K562 (cell line): ENCODE measurements at regions not wholly inside any gene's neighbourhood (a gene's known extent, or its start where the extent isn't known, plus 50 kb on each side); places are given as distances from the start of the nearest gene placed in this dataset.

Experiments
- ATAC-seq: fragments of 200-7000 bp; cut with Tn5 transposase; 3 replicates; pipeline ENCODE4 v1.9.1; 2020; ENCODE audit warnings: moderate library complexity
- BruUV-seq: library from RNA; stranded (reverse); fragments of 400-500 nt; replicated peaks from 2 replicates; lab custom pipeline; 2021; lab: Mats Ljungman, UMichigan
- CTCF ChIA-PET: fragments of 300-600 bp; formaldehyde crosslinking; extraction: SDS; loops from one replicate; lab custom pipeline; 2021; ENCODE audit warnings: low intra/inter-chr PET ratio; lab: Yijun Ruan, JAX
- POLR2A ChIA-PET: fragments of 300-600, 350-650 bp; sonication (Branson Sonifier 250); formaldehyde crosslinking; extraction: SDS; loops from one replicate; lab custom pipeline; 2021; ENCODE audit warnings: antibody characterized with exemption, inconsistent platforms; lab: Yijun Ruan, JAX
- DNase-seq, 4 experiments: peaks; one replicate each; pipeline versions ENCODE4 v3.0.0 to v3.0.0-alpha.2; 2011 to 2018; ENCODE audit warnings: low spot score in 3 of 4, mixed read lengths in 3 of 4; ENCODE audit errors: extremely low read depth in 1 of 4
- FAIRE-seq: peaks from 2 replicates; lab custom pipeline; 2011; peaks lifted over from hg19 to GRCh38; lab: Jason Lieb, UNC
- H2AFZ ChIP-seq: 2 replicates; pipeline ENCODE4 v1.6.0; 2011; ENCODE audit warnings: low read depth, low read length, control low read depth, inconsistent platforms
- H3K27ac ChIP-seq: fragments of 200-600 bp; 3 replicates; pipeline ENCODE4 v1.8.0; 2011; ENCODE audit warnings: low read depth, mild to moderate bottlenecking, control low read depth, inconsistent platforms, low read length, moderate library complexity, mixed read lengths; ENCODE audit errors: extremely low read depth
- H3K27me3 ChIP-seq, 2 experiments: fragments of 300-600 bp in 1 of 2; 2 replicates in 1 of 2; 3 replicates in 1 of 2; pipeline versions ENCODE4 v1.6.0 to v1.8.0; 2011; ENCODE audit warnings: inconsistent platforms in 2 of 2, low read length in 2 of 2, mild to moderate bottlenecking in 1 of 2, mixed read lengths in 1 of 2, moderate library complexity in 1 of 2; ENCODE audit not compliant: control insufficient read depth in 2 of 2, insufficient read depth in 2 of 2
- H3K36me3 ChIP-seq: fragments of 300-600 bp; 3 replicates; pipeline ENCODE4 v1.8.0; 2011; ENCODE audit warnings: mild to moderate bottlenecking, low read length, inconsistent platforms; ENCODE audit not compliant: control insufficient read depth, insufficient read depth
- H3K4me1 ChIP-seq, 2 experiments: fragments of 200-600 bp in 1 of 2; replicated peaks in 1 of 2; 2 replicates in 1 of 2; 3 replicates in 1 of 2; pipeline versions ENCODE4 v1.5.1 to v1.8.0; 2011; ENCODE audit warnings: inconsistent platforms in 2 of 2, low read length in 2 of 2, mild to moderate bottlenecking in 1 of 2, mixed read lengths in 1 of 2, moderate library complexity in 1 of 2; ENCODE audit not compliant: control insufficient read depth in 2 of 2, insufficient read depth in 2 of 2
- H3K4me2 ChIP-seq: 2 replicates; pipeline ENCODE4 v1.6.1; 2011; ENCODE audit warnings: low read length, control low read depth, inconsistent platforms, mixed read lengths; ENCODE audit not compliant: insufficient read depth
- H3K4me3 ChIP-seq: fragments of 200-600 bp; sonication (generic), shearing (Covaris generic); 2 replicates; pipeline ENCODE4 v1.5.1; 2016; ENCODE audit warnings: control low read depth, inconsistent platforms
- H3K79me2 ChIP-seq: fragments of 200-600 bp; 3 replicates; pipeline ENCODE4 v1.8.0; 2011; ENCODE audit warnings: low read length, inconsistent platforms; ENCODE audit not compliant: control insufficient read depth, insufficient read depth
- H3K9ac ChIP-seq, 2 experiments: 2 replicates each; pipeline versions ENCODE4 v1.6.0 to v1.6.1; 2011; ENCODE audit warnings: low read depth in 2 of 2, low read length in 2 of 2, control low read depth in 1 of 2, inconsistent platforms in 1 of 2, mild to moderate bottlenecking in 1 of 2, mixed read lengths in 1 of 2; ENCODE audit not compliant: insufficient read depth in 1 of 2
- H3K9me1 ChIP-seq: one replicate; pipeline ENCODE4 v1.6.0; 2011; ENCODE audit warnings: inconsistent platforms, mild to moderate bottlenecking, low read length, moderate library complexity; ENCODE audit not compliant: control insufficient read depth, insufficient read depth
- H3K9me3 ChIP-seq: replicated peaks from 2 replicates; pipeline ENCODE4 v1.5.1; 2011; ENCODE audit warnings: low read depth, low read length, inconsistent platforms; ENCODE audit not compliant: control insufficient read depth, insufficient read depth
- H4K20me1 ChIP-seq: replicated peaks from 2 replicates; pipeline ENCODE4 v1.6.1; 2011; ENCODE audit warnings: low read length, inconsistent platforms, mixed read lengths; ENCODE audit not compliant: control insufficient read depth, insufficient read depth
- ATF7 ChIP-seq: fragments of 450-650 bp; IDR thresholded peaks from 2 replicates; pipeline ENCODE4 v1.7.1; 2014; ENCODE audit warnings: mild to moderate bottlenecking, moderate library complexity
- CBFA2T2 ChIP-seq: fragments of 450-650 bp; conservative IDR thresholded peaks from 2 replicates; pipeline ENCODE4 v1.6.1; 2017; ENCODE audit warnings: mild to moderate bottlenecking
- CREB3L1 ChIP-seq: fragments of 450-650 bp; IDR thresholded peaks from 2 replicates; pipeline ENCODE4 v1.6.1; 2014; ENCODE audit warnings: low read depth, mild to moderate bottlenecking, moderate library complexity, borderline replicate concordance
- DPF2 ChIP-seq: fragments of 450-650 bp; IDR thresholded peaks from 2 replicates; pipeline ENCODE4 v1.6.1; 2016
- ESRRA ChIP-seq: fragments of 450-650 bp; IDR thresholded peaks from 2 replicates; pipeline ENCODE4 v1.6.1; 2014; ENCODE audit warnings: low read depth, mild to moderate bottlenecking, moderate library complexity, borderline replicate concordance
- LARP7 ChIP-seq: fragments of 450-650 bp; IDR thresholded peaks from 2 replicates; pipeline ENCODE4 v1.6.1; 2016
- NCOA2 ChIP-seq, 2 experiments: fragments of 450-650 bp; IDR thresholded peaks; 2 replicates each; pipeline ENCODE4 v1.6.1; 2018; ENCODE audit warnings: mild to moderate bottlenecking in 2 of 2, moderate library complexity in 1 of 2; ENCODE audit not compliant: partially characterized antibody in 2 of 2
- NRF1 ChIP-seq, 2 experiments: fragments of 450-650 bp; IDR thresholded peaks in 1 of 2; conservative IDR thresholded peaks in 1 of 2; 2 replicates each; pipeline ENCODE4 v1.6.1; 2014; ENCODE audit warnings: mild to moderate bottlenecking in 2 of 2
- PHF21A ChIP-seq: fragments of 450-650 bp; IDR thresholded peaks from 2 replicates; pipeline ENCODE4 v1.6.1; 2017; ENCODE audit warnings: low read depth, borderline replicate concordance
- SAFB ChIP-seq: fragments of 200-400 bp; formaldehyde crosslinking; IDR thresholded peaks from 2 replicates; pipeline ENCODE4 v1.6.1; 2017; ENCODE audit warnings: low read depth, low read length, borderline replicate concordance
- SMARCA4 ChIP-seq: fragments of 450-650 bp; IDR thresholded peaks from 2 replicates; pipeline ENCODE4 v1.6.1; 2016
- TEAD4 ChIP-seq, 2 experiments: sonication (generic) in 1 of 2; formaldehyde crosslinking in 1 of 2; IDR thresholded peaks; 2 replicates each; pipeline versions ENCODE4 v1.6.1 to v1.8.0; 2012 to 2022; ENCODE audit warnings: borderline replicate concordance in 1 of 2, inconsistent platforms in 1 of 2, low read length in 1 of 2, mild to moderate bottlenecking in 1 of 2, missing genetic modification reagents in 1 of 2
- TSC22D4 ChIP-seq: fragments of 450-650 bp; IDR thresholded peaks from 2 replicates; pipeline ENCODE4 v1.6.1; 2016; ENCODE audit warnings: missing genetic modification characterization, missing biosample characterization, control low read depth
- U2AF2 ChIP-seq: fragments of 200-400 bp; formaldehyde crosslinking; optimal IDR thresholded peaks from 2 replicates; pipeline ENCODE3; 2017; ENCODE audit warnings: low read depth, mild to moderate bottlenecking, low read length
- ZNF239 ChIP-seq: fragments of 250-450 bp; sonication (Bioruptor Pico); IDR thresholded peaks from 2 replicates; pipeline ENCODE4 v1.4.0; 2020; ENCODE audit warnings: mild to moderate bottlenecking
- ZNF561 ChIP-seq: fragments of 450-650 bp; formaldehyde crosslinking; conservative IDR thresholded peaks from 2 replicates; pipeline ENCODE4 v1.4.0; 2020; ENCODE audit warnings: mild to moderate bottlenecking, moderate library complexity
- ZNF583 ChIP-seq: fragments of 250-450 bp; sonication (Bioruptor Pico); IDR thresholded peaks from 2 replicates; pipeline ENCODE4 v1.4.0; 2020
- WGBS: fragments of 100-300 bp; shearing (Covaris generic); methylation state at CpG from one replicate; pipeline ENCODE4 v1.1.6; 2016; ENCODE audit warnings: low coverage, mixed read lengths; ENCODE audit not compliant: insufficient coverage; ENCODE audit errors: missing lambda C conversion rate; 5-methylcytosine and 5-hydroxymethylcytosine counted together
- in situ Hi-C: fragments of 300-500 bp; cut with MboI; formaldehyde crosslinking; loops from 4 replicates; pipeline ENCODE4 v1.15.0; 2018; ENCODE audit warnings: inconsistent platforms, mixed read lengths
- intact Hi-C: fragments of 100-400 bp; cut with micrococcal nuclease; formaldehyde crosslinking; loops from 2 replicates; pipeline ENCODE4 v1.14.2; 2022
- TF ChIP-seq, protein P1 (sequence below): fragments of 450-650 bp; IDR thresholded peaks from 2 replicates; pipeline ENCODE4 v1.6.1; 2016; ENCODE audit warnings: low read depth, mild to moderate bottlenecking, moderate library complexity
- TF ChIP-seq, protein P2 (sequence below): sonication (generic); formaldehyde crosslinking; IDR thresholded peaks from 2 replicates; pipeline ENCODE4 v1.8.1; 2023; ENCODE audit warnings: missing genetic modification reagents, mild to moderate bottlenecking, borderline replicate concordance

GRCh38 chr4:17398805-17399204 is 113.1 kb downstream of the QDPR start:
- FAIRE-seq = peak; percentile 51
- POLR2A ChIA-PET = no interaction called here
- TF ChIP-seq PHF21A (no peak), NCOA2 (IDR thresholded peaks at IDR 0.05; ENCODE audit: partially characterized antibody in 2 of 2) (no peak), U2AF2 (no peak), ESRRA (peak; percentile 60; the same call in 1 of the 2 replicates), ZNF561 (no peak), SMARCA4 (0 out of 2 replicates have a peak, but pooled peaks have one; percentile 19), ZNF239 (CRISPR knock-in tag) (no peak), NRF1 (conservative IDR thresholded peaks at IDR 0.05 in 1 of 2, IDR thresholded peaks at IDR 0.05 in 1 of 2) (no peak), CREB3L1 (no peak), TSC22D4 (no peak), SAFB (no peak), DPF2 (peak; percentile 39; the same call in 1 of the 2 replicates), ZNF583 (CRISPR knock-in tag) (no peak), LARP7 (no peak), CBFA2T2 (peak; percentile 43), ATF7 (no peak), TEAD4 (IDR thresholded peaks at IDR 0.05; ENCODE audit: low read length) (peak; percentile 70), TEAD4 (CRISPR knock-in tag; IDR thresholded peaks at IDR 0.05; ENCODE audit: borderline replicate concordance) (no peak)
- TF ChIP-seq, protein P1, sequence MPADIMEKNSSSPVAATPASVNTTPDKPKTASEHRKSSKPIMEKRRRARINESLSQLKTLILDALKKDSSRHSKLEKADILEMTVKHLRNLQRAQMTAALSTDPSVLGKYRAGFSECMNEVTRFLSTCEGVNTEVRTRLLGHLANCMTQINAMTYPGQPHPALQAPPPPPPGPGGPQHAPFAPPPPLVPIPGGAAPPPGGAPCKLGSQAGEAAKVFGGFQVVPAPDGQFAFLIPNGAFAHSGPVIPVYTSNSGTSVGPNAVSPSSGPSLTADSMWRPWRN = no peak
- TF ChIP-seq, protein P2, sequence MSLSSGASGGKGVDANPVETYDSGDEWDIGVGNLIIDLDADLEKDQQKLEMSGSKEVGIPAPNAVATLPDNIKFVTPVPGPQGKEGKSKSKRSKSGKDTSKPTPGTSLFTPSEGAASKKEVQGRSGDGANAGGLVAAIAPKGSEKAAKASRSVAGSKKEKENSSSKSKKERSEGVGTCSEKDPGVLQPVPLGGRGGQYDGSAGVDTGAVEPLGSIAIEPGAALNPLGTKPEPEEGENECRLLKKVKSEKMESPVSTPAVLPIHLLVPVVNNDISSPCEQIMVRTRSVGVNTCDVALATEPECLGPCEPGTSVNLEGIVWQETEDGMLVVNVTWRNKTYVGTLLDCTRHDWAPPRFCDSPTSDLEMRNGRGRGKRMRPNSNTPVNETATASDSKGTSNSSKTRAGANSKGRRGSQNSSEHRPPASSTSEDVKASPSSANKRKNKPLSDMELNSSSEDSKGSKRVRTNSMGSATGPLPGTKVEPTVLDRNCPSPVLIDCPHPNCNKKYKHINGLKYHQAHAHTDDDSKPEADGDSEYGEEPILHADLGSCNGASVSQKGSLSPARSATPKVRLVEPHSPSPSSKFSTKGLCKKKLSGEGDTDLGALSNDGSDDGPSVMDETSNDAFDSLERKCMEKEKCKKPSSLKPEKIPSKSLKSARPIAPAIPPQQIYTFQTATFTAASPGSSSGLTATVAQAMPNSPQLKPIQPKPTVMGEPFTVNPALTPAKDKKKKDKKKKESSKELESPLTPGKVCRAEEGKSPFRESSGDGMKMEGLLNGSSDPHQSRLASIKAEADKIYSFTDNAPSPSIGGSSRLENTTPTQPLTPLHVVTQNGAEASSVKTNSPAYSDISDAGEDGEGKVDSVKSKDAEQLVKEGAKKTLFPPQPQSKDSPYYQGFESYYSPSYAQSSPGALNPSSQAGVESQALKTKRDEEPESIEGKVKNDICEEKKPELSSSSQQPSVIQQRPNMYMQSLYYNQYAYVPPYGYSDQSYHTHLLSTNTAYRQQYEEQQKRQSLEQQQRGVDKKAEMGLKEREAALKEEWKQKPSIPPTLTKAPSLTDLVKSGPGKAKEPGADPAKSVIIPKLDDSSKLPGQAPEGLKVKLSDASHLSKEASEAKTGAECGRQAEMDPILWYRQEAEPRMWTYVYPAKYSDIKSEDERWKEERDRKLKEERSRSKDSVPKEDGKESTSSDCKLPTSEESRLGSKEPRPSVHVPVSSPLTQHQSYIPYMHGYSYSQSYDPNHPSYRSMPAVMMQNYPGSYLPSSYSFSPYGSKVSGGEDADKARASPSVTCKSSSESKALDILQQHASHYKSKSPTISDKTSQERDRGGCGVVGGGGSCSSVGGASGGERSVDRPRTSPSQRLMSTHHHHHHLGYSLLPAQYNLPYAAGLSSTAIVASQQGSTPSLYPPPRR (CRISPR knock-in tag) = no peak

More at GRCh38 chr4:17398805-17399204, 113.1 kb downstream of the QDPR start:
- in situ Hi-C loops = no loop called here
- H3K27ac ChIP-seq = no peak overlapping the region
- no peaks in the 10 kb centered on the region for H3K27me3 ChIP-seq
- H3K4me1 ChIP-seq = peaks cover 0 to 2% of the 10 kb centered on the region in 2 experiments; a peak in 2 of 5 replicates
- 0% methylated on average over 3 of the region's 3 CpGs for WGBS
- ATAC-seq = peak; percentile 91
- H4K20me1 ChIP-seq = no peaks in the 10 kb centered on the region
- no TSS peak for BruUV-seq
- no peak overlapping the region for H3K9ac ChIP-seq
- peak; percentile 14 to 45 (median 26) for DNase-seq
- no peak overlapping the region for H2AFZ ChIP-seq
- intact Hi-C loops = no loop called here
- no peaks in the 10 kb centered on the region for H3K79me2 ChIP-seq
- no peak overlapping the region for H3K4me3 ChIP-seq
- CTCF ChIA-PET = no interaction called here
- H3K9me3 ChIP-seq = no peaks in the 10 kb centered on the region
- H3K4me2 ChIP-seq = no peak overlapping the region
- H3K36me3 ChIP-seq = no peaks in the 10 kb centered on the region
- H3K9me1 ChIP-seq = no peaks in the 10 kb centered on the region
